ENCODE measurements at regions not wholly inside any gene's neighbourhood (a gene's known extent, or its start where the extent isn't known, plus 50 kb on each side); places are given as distances from the start of the nearest gene placed in this dataset.

DNA sequence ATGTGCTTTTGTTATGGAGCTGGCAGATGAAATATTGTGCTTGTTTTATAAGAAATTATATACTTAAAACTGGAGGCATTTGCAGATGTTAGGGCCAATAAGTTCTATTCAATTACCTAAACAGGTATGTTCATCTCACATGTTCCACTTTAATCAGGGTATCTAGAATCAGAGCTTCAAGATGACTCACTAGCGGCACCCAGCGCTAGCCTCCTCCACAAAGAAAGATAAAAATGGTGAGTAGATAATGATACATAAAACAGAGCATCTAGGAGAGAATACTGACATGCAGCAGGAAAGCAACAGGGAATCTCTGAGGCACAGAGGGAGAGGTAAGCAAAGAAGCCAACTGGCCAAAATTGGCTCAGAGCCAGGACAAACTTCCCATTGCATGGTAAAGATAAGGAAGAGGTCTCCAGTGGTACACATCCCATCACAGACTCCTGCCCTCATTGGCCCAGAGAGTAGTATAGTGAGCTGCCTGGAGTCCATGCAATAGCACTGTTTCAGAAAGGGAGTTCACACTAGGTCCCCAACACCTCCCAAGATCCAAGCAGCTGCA is 200.7 kb upstream of the SPTLC3 start:
- 96% methylated on average over 2 of the region's 2 CpGs for WGBS, 2 donors
- Histone ChIP-seq H3K36me3 (ENCODE audit: control insufficient read depth in 2 of 2, insufficient read depth in 2 of 2, low read length in 1 of 2) (no peaks in the 10 kb centered on the region), H3K9me3 (ENCODE audit: control insufficient read depth in 2 of 2, insufficient read depth in 1 of 2, low read depth in 1 of 2, low read length in 1 of 2) (peaks cover 2 to 9% of the 10 kb centered on the region in 2 donors), H3K4me3 (ENCODE audit: low read depth in 1 of 2, low read length in 2 of 2) (no peak overlapping the region), H3K27me3 (ENCODE audit: control insufficient read depth in 1 of 2, insufficient read depth in 2 of 2, low read length in 2 of 2) (no peaks in the 10 kb centered on the region), H3K27ac (ENCODE audit: low read depth in 2 of 2, low read length in 1 of 2) (no peak overlapping the region), H3K4me1 (ENCODE audit: control insufficient read depth in 2 of 2, insufficient read depth in 2 of 2, low read length in 1 of 2) (no peaks in the 10 kb centered on the region)

- WGBS, 2 donors = 23 to 25% methylated on average over 2 of the region's 2 CpGs
- H3K4me3 ChIP-seq (ENCODE audit: low read depth in 1 of 2, low read length in 2 of 2) = no peak overlapping the region
Measured at GRCh38 chr20:12815231-12815768, 193.5 kb upstream of the SPTLC3 start.

DNA sequence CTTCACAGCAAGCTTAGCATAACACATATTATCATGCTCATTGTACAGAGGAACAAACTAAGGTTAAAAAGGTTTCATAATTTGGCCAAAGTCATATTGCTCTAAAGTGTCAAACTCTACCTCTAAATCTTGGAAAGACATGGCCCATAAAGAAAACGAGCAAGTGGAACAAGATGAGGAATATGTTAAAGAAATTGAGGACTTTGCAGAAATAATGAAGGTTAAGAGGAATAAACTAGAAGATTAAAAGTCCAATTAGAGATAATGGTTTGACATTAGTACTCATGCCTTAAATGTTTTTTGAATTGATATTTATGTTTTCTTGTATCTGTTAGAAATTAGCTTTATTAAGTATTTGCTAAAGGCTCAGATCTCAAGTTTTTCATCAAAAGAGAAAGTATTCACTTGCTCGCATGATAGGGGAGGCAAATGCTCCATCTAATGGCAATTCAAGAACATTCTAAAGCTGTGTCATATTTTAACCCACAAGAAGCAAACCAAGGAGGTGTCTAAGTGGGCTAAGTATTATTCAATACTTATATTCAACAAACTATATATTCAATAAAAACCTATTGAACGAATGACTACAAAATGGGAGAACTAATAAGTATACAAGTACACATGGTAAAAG is 192.9 kb upstream of the SPTLC3 start:
- H3K9me3 ChIP-seq (ENCODE audit: control insufficient read depth in 2 of 2, insufficient read depth in 1 of 2, low read depth in 1 of 2, low read length in 1 of 2) = no peaks in the 10 kb centered on the region
- H3K27ac ChIP-seq (ENCODE audit: low read depth in 2 of 2, low read length in 1 of 2) = no peak overlapping the region
- WGBS, 2 donors = 64 to 68% methylated on average over 3 of the region's 3 CpGs
- no peak overlapping the region for H3K4me3 ChIP-seq (ENCODE audit: low read depth in 1 of 2, low read length in 2 of 2)
- H3K36me3 ChIP-seq (ENCODE audit: control insufficient read depth in 2 of 2, insufficient read depth in 2 of 2, low read length in 1 of 2) = no peaks in the 10 kb centered on the region
- H3K4me1 ChIP-seq (ENCODE audit: control insufficient read depth in 2 of 2, insufficient read depth in 2 of 2, low read length in 1 of 2) = no peaks in the 10 kb centered on the region
- H3K27me3 ChIP-seq (ENCODE audit: control insufficient read depth in 1 of 2, insufficient read depth in 2 of 2, low read length in 2 of 2) = no peaks in the 10 kb centered on the region

More at GRCh38 chr20:12815231-12815768, 193.5 kb upstream of the SPTLC3 start:
- Histone ChIP-seq H3K27ac (ENCODE audit: low read depth in 2 of 2, low read length in 1 of 2) (no peak overlapping the region), H3K4me1 (ENCODE audit: control insufficient read depth in 2 of 2, insufficient read depth in 2 of 2, low read length in 1 of 2) (no peaks in the 10 kb centered on the region), H3K27me3 (ENCODE audit: control insufficient read depth in 1 of 2, insufficient read depth in 2 of 2, low read length in 2 of 2) (no peaks in the 10 kb centered on the region), H3K36me3 (ENCODE audit: control insufficient read depth in 2 of 2, insufficient read depth in 2 of 2, low read length in 1 of 2) (no peaks in the 10 kb centered on the region), H3K9me3 (ENCODE audit: control insufficient read depth in 2 of 2, insufficient read depth in 1 of 2, low read depth in 1 of 2, low read length in 1 of 2) (no peaks in the 10 kb centered on the region)

DNA sequence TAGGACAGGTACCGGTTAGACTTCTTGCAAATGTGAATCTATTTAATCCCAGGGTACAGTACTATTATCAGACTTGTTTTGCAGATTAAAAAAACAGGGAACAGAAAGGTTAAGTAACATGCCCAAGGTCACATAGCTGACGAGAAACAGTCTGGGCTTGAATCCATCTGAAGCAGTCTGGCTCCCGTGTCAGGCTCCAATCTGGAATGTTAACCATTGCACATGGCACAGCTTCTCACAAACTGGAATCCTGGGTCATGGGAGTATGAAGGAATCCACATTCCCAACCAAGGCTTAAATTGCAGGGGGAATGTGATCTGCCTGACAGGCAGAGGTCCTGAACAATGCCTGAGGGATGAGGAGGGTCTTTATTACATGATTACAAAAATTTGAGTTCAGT is 187.5 kb upstream of the SPTLC3 start:
- H3K27ac ChIP-seq (ENCODE audit: low read depth in 2 of 2, low read length in 1 of 2) = no peak overlapping the region
- 45 to 48% methylated on average over 3 of the region's 3 CpGs for WGBS, 2 donors
- no peaks in the 10 kb centered on the region for H3K36me3 ChIP-seq (ENCODE audit: control insufficient read depth in 2 of 2, insufficient read depth in 2 of 2, low read length in 1 of 2)
- H3K4me3 ChIP-seq (ENCODE audit: low read depth in 1 of 2, low read length in 2 of 2) = no peak overlapping the region
- no peaks in the 10 kb centered on the region for H3K9me3 ChIP-seq (ENCODE audit: control insufficient read depth in 2 of 2, insufficient read depth in 1 of 2, low read depth in 1 of 2, low read length in 1 of 2)
- H3K4me1 ChIP-seq (ENCODE audit: control insufficient read depth in 2 of 2, insufficient read depth in 2 of 2, low read length in 1 of 2) = no peaks in the 10 kb centered on the region
- H3K27me3 ChIP-seq (ENCODE audit: control insufficient read depth in 1 of 2, insufficient read depth in 2 of 2, low read length in 2 of 2) = no peaks in the 10 kb centered on the region

DNA sequence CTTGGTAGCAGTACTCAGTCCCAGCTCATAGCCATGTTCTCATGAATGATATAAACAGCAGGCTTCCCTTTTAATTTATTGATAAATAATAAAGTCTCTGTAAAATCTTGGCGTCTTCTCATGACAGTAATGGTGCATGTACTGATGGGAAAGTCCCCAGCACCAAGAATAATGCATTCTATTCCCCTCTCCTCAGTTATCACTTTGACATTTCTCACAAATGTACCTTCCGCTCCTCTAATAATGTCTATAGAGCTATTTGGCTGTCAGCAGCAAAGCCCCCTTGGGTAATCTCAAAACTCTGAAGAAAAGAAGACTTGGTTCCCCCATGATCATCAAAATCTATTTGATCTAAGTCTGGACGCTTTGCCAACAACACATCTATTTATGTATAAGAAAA is 185.0 kb upstream of the SPTLC3 start:
- 70 to 78% methylated on average over 3 of the region's 3 CpGs for WGBS, 2 donors

GRCh38 chr20:12824328-12825225 is 184.2 kb upstream of the SPTLC3 start:
- Histone ChIP-seq H3K9me3 (ENCODE audit: control insufficient read depth in 2 of 2, insufficient read depth in 1 of 2, low read depth in 1 of 2, low read length in 1 of 2) (no peaks in the 10 kb centered on the region), H3K27me3 (ENCODE audit: control insufficient read depth in 1 of 2, insufficient read depth in 2 of 2, low read length in 2 of 2) (no peaks in the 10 kb centered on the region), H3K4me3 (ENCODE audit: low read depth in 1 of 2, low read length in 2 of 2) (no peak overlapping the region), H3K36me3 (ENCODE audit: control insufficient read depth in 2 of 2, insufficient read depth in 2 of 2, low read length in 1 of 2) (no peaks in the 10 kb centered on the region), H3K27ac (ENCODE audit: low read depth in 2 of 2, low read length in 1 of 2) (no peak overlapping the region), H3K4me1 (ENCODE audit: control insufficient read depth in 2 of 2, insufficient read depth in 2 of 2, low read length in 1 of 2) (no peaks in the 10 kb centered on the region)
- WGBS, 2 donors = 27 to 42% methylated on average over 6 of the region's 6 CpGs

More for the DNA sequence above, 185.0 kb upstream of the SPTLC3 start:
- Histone ChIP-seq H3K36me3 (ENCODE audit: control insufficient read depth in 2 of 2, insufficient read depth in 2 of 2, low read length in 1 of 2) (no peaks in the 10 kb centered on the region), H3K4me1 (ENCODE audit: control insufficient read depth in 2 of 2, insufficient read depth in 2 of 2, low read length in 1 of 2) (no peaks in the 10 kb centered on the region), H3K27ac (ENCODE audit: low read depth in 2 of 2, low read length in 1 of 2) (no peak overlapping the region), H3K9me3 (ENCODE audit: control insufficient read depth in 2 of 2, insufficient read depth in 1 of 2, low read depth in 1 of 2, low read length in 1 of 2) (no peaks in the 10 kb centered on the region), H3K27me3 (ENCODE audit: control insufficient read depth in 1 of 2, insufficient read depth in 2 of 2, low read length in 2 of 2) (no peaks in the 10 kb centered on the region), H3K4me3 (ENCODE audit: low read depth in 1 of 2, low read length in 2 of 2) (no peak overlapping the region)

GRCh38 chr20:12825226-12825595 is 183.6 kb upstream of the SPTLC3 start:
- Histone ChIP-seq H3K4me1 (ENCODE audit: control insufficient read depth in 2 of 2, insufficient read depth in 2 of 2, low read length in 1 of 2) (no peaks in the 10 kb centered on the region), H3K36me3 (ENCODE audit: control insufficient read depth in 2 of 2, insufficient read depth in 2 of 2, low read length in 1 of 2) (no peaks in the 10 kb centered on the region), H3K27ac (ENCODE audit: low read depth in 2 of 2, low read length in 1 of 2) (no peak overlapping the region), H3K4me3 (ENCODE audit: low read depth in 1 of 2, low read length in 2 of 2) (no peak overlapping the region), H3K9me3 (ENCODE audit: control insufficient read depth in 2 of 2, insufficient read depth in 1 of 2, low read depth in 1 of 2, low read length in 1 of 2) (no peaks in the 10 kb centered on the region), H3K27me3 (ENCODE audit: control insufficient read depth in 1 of 2, insufficient read depth in 2 of 2, low read length in 2 of 2) (no peaks in the 10 kb centered on the region)
- 69 to 70% methylated on average over 6 of the region's 6 CpGs for WGBS, 2 donors

DNA sequence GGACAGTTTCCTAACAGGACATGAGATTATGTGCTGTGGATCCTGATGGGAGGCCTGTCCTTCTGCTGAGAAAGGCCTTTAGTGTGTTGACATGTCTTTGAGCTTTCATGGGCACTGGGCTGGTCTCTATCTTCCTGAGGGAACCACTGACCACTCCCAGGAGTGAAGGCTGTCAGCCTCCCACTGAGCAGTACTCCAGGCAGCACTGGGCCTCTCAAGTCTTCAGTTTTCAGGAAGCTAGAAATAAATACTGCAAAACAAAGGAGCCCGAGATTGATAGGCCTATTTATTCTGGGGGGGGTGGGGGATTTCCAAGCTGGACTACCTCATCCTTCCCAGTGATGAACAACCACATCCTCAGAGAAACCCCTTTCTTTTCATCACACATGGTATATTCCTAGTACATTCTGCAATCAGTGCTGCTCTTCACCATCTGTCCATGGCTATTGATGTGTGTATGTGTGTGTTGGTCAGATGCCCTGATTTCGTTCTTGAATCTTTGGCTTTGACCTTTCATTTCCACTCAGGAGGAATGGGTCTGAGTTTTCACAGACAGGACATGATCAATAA is 180.9 kb upstream of the SPTLC3 start:
- Histone ChIP-seq H3K4me1 (ENCODE audit: control insufficient read depth in 2 of 2, insufficient read depth in 2 of 2, low read length in 1 of 2) (no peaks in the 10 kb centered on the region), H3K4me3 (ENCODE audit: low read depth in 1 of 2, low read length in 2 of 2) (no peak overlapping the region), H3K9me3 (ENCODE audit: control insufficient read depth in 2 of 2, insufficient read depth in 1 of 2, low read depth in 1 of 2, low read length in 1 of 2) (no peaks in the 10 kb centered on the region), H3K36me3 (ENCODE audit: control insufficient read depth in 2 of 2, insufficient read depth in 2 of 2, low read length in 1 of 2) (no peaks in the 10 kb centered on the region), H3K27me3 (ENCODE audit: control insufficient read depth in 1 of 2, insufficient read depth in 2 of 2, low read length in 2 of 2) (no peaks in the 10 kb centered on the region), H3K27ac (ENCODE audit: low read depth in 2 of 2, low read length in 1 of 2) (no peak overlapping the region)
- WGBS, 2 donors = 23 to 33% methylated on average over 2 of the region's 2 CpGs

- Histone ChIP-seq H3K9me3 (ENCODE audit: control insufficient read depth in 2 of 2, insufficient read depth in 1 of 2, low read depth in 1 of 2, low read length in 1 of 2) (no peaks in the 10 kb centered on the region), H3K4me3 (ENCODE audit: low read depth in 1 of 2, low read length in 2 of 2) (no peak overlapping the region), H3K36me3 (ENCODE audit: control insufficient read depth in 2 of 2, insufficient read depth in 2 of 2, low read length in 1 of 2) (no peaks in the 10 kb centered on the region), H3K27me3 (ENCODE audit: control insufficient read depth in 1 of 2, insufficient read depth in 2 of 2, low read length in 2 of 2) (no peaks in the 10 kb centered on the region), H3K27ac (ENCODE audit: low read depth in 2 of 2, low read length in 1 of 2) (no peak overlapping the region), H3K4me1 (ENCODE audit: control insufficient read depth in 2 of 2, insufficient read depth in 2 of 2, low read length in 1 of 2) (no peaks in the 10 kb centered on the region)
- 64 to 65% methylated on average over 5 of the region's 5 CpGs for WGBS, 2 donors
Measured at GRCh38 chr20:12829170-12829569, 179.6 kb upstream of the SPTLC3 start.

Measured in esophagus (tissue), 2 donors.